Immature natural killer cell (primary cell): ENCODE measurements at regions not wholly inside any gene's neighbourhood (a gene's known extent, or its start where the extent isn't known, plus 50 kb on each side); places are given as distances from the start of the nearest gene placed in this dataset.
"Not testable (repeated sequence)": the region's sequence is repeated elsewhere in the genome, so short reads cannot be mapped to it uniquely, and the experiment has no call there.

Experiments used
- DNase-seq, 3 donors: peaks; one replicate each; pipeline ENCODE4 v3.0.0; 2022; ENCODE audit warnings: mixed read lengths in 1 of 3
- H3K27ac Mint-ChIP-seq, 6 donors: one replicate each; pipeline ENCODE4 v1.8.0; 2020; ENCODE audit warnings: mixed read lengths in 6 of 6, mild to moderate bottlenecking in 5 of 6, inconsistent platforms in 4 of 6, moderate library complexity in 3 of 6
- H3K27me3 Mint-ChIP-seq, 3 donors: one replicate each; pipeline ENCODE4 v1.8.0; 2020 to 2021; ENCODE audit warnings: low read depth in 3 of 3, mild to moderate bottlenecking in 3 of 3, mixed read lengths in 3 of 3, moderate library complexity in 3 of 3, inconsistent platforms in 1 of 3
- H3K36me3 Mint-ChIP-seq, 3 donors: one replicate each; pipeline ENCODE4 v1.8.0; 2020; ENCODE audit warnings: mixed read lengths in 3 of 3, inconsistent platforms in 2 of 3, mild to moderate bottlenecking in 2 of 3
- H3K4me1 Mint-ChIP-seq, 2 donors: one replicate each; pipeline ENCODE4 v1.8.0; 2020; ENCODE audit warnings: inconsistent platforms in 2 of 2, mild to moderate bottlenecking in 2 of 2, mixed read lengths in 2 of 2, moderate library complexity in 1 of 2
- H3K4me3 Mint-ChIP-seq, 5 donors: one replicate each; pipeline ENCODE4 v1.8.0; 2020; ENCODE audit warnings: mild to moderate bottlenecking in 5 of 5, mixed read lengths in 5 of 5, inconsistent platforms in 3 of 5, moderate library complexity in 3 of 5
- H3K9me3 Mint-ChIP-seq, 6 donors: one replicate each; pipeline ENCODE4 v1.8.0; 2020; ENCODE audit warnings: mild to moderate bottlenecking in 6 of 6, mixed read lengths in 6 of 6, inconsistent platforms in 4 of 6, moderate library complexity in 3 of 6

GRCh38 chr3:177622982-177623617 lies 425.8 kb upstream of the TBL1XR1 start:
- DNase-seq: no peak
- Mint-ChIP-seq H3K4me1 (peaks cover 20 to 26% of the 10 kb centered on the region in 2 donors), H3K27ac (peak overlapping the region in 1 of 6 donors; percentile 31), H3K36me3 (peaks cover 0 to 6% (median 0%) of the 10 kb centered on the region in 3 donors), H3K9me3 (no peaks in the 10 kb centered on the region), H3K4me3 (no peak overlapping the region), H3K27me3 (peaks cover 0 to 5% (median 5%) of the 10 kb centered on the region in 3 donors)

GRCh38 chr3:177624528-177625495 lies 427.5 kb upstream of the TBL1XR1 start:
- no peak for DNase-seq
- peak overlapping the region in 1 of 5 donors; percentile 29 for H3K4me3 Mint-ChIP-seq
- H3K9me3 Mint-ChIP-seq: peaks cover 0 to 1% (median 0%) of the 10 kb centered on the region in 6 donors
- peaks cover 20 to 30% of the 10 kb centered on the region in 2 donors for H3K4me1 Mint-ChIP-seq
- H3K27ac Mint-ChIP-seq: peak overlapping the region in 1 of 6 donors; percentile 63
- H3K36me3 Mint-ChIP-seq: peaks cover 0 to 10% (median 0%) of the 10 kb centered on the region in 3 donors
- H3K27me3 Mint-ChIP-seq: no peaks in the 10 kb centered on the region

- Mint-ChIP-seq H3K4me1 (peaks cover 20 to 30% of the 10 kb centered on the region in 2 donors), H3K27me3 (no peaks in the 10 kb centered on the region), H3K4me3 (no peak overlapping the region), H3K9me3 (peaks cover 0 to 1% (median 0%) of the 10 kb centered on the region in 6 donors), H3K36me3 (peaks cover 0 to 7% (median 0%) of the 10 kb centered on the region in 3 donors), H3K27ac (peak overlapping the region in 1 of 6 donors; percentile 2)
- DNase-seq: no peak
Observed at GRCh38 chr3:177626045-177626444, 428.8 kb upstream of the TBL1XR1 start.

- H3K9me3 Mint-ChIP-seq, DNase-seq, H3K36me3 Mint-ChIP-seq, H3K4me3 Mint-ChIP-seq, H3K27me3 Mint-ChIP-seq, H3K27ac Mint-ChIP-seq: not testable (repeated sequence)
- H3K4me1 Mint-ChIP-seq: peaks cover 18 to 25% of the 10 kb centered on the region in 2 donors
Observed at GRCh38 chr3:177628095-177628719, 430.9 kb upstream of the TBL1XR1 start.

GRCh38 chr3:177629276-177629675 lies 432.0 kb upstream of the TBL1XR1 start:
- Mint-ChIP-seq H3K4me3 (no peak overlapping the region), H3K36me3 (peaks cover 0 to 6% (median 0%) of the 10 kb centered on the region in 3 donors), H3K27ac (no peak overlapping the region), H3K27me3 (no peaks in the 10 kb centered on the region), H3K9me3 (peaks cover 0 to 1% (median 0%) of the 10 kb centered on the region in 6 donors), H3K4me1 (peaks cover 11 to 18% of the 10 kb centered on the region in 2 donors)
- no peak for DNase-seq

GRCh38 chr3:177633671-177634207 lies 436.5 kb upstream of the TBL1XR1 start:
- Mint-ChIP-seq H3K9me3 (peaks cover 0 to 1% (median 0%) of the 10 kb centered on the region in 6 donors), H3K36me3 (no peaks in the 10 kb centered on the region)

GRCh38 chr3:177635601-177636106 lies 438.4 kb upstream of the TBL1XR1 start:
- H3K27me3 Mint-ChIP-seq, H3K4me3 Mint-ChIP-seq, DNase-seq, H3K9me3 Mint-ChIP-seq, H3K27ac Mint-ChIP-seq, H3K36me3 Mint-ChIP-seq: not testable (repeated sequence)
- H3K4me1 Mint-ChIP-seq: peaks cover 13 to 14% of the 10 kb centered on the region in 2 donors

More at GRCh38 chr3:177633671-177634207, 436.5 kb upstream of the TBL1XR1 start:
- no peak overlapping the region for H3K27ac Mint-ChIP-seq
- H3K4me3 Mint-ChIP-seq: no peak overlapping the region
- peaks cover 0 to 2% (median 0%) of the 10 kb centered on the region in 3 donors for H3K27me3 Mint-ChIP-seq
- H3K4me1 Mint-ChIP-seq: no peaks in the 10 kb centered on the region
- no peak for DNase-seq

GRCh38 chr3:177640319-177640965 lies 443.2 kb upstream of the TBL1XR1 start:
- H3K27me3 Mint-ChIP-seq: peaks cover 0 to 2% (median 2%) of the 10 kb centered on the region in 3 donors
- peak overlapping the region in 5 of 6 donors; percentile 23 to 72 (median 53) for H3K27ac Mint-ChIP-seq
- H3K4me1 Mint-ChIP-seq: peaks cover 58% of the 10 kb centered on the region in 2 donors
- DNase-seq: no peak
- peak overlapping the region in 2 of 5 donors; percentile 12 to 39 for H3K4me3 Mint-ChIP-seq
- H3K36me3 Mint-ChIP-seq: peaks cover 0 to 4% (median 4%) of the 10 kb centered on the region in 3 donors
- no peaks in the 10 kb centered on the region for H3K9me3 Mint-ChIP-seq

GRCh38 chr3:177641206-177641605 lies 443.9 kb upstream of the TBL1XR1 start:
- H3K36me3 Mint-ChIP-seq: peaks cover 0 to 4% (median 4%) of the 10 kb centered on the region in 3 donors
- H3K9me3 Mint-ChIP-seq: no peaks in the 10 kb centered on the region
- peak overlapping the region; percentile 66 to 92 (median 86) for H3K27ac Mint-ChIP-seq
- DNase-seq: no peak
- peak overlapping the region in 3 of 5 donors; percentile 21 to 64 (median 27) for H3K4me3 Mint-ChIP-seq
- H3K4me1 Mint-ChIP-seq: peaks cover 64 to 65% of the 10 kb centered on the region in 2 donors
- peaks cover 0 to 2% (median 2%) of the 10 kb centered on the region in 3 donors for H3K27me3 Mint-ChIP-seq

- no peak for DNase-seq
- peaks cover 74 to 75% of the 10 kb centered on the region in 2 donors for H3K4me1 Mint-ChIP-seq
Observed at GRCh38 chr3:177642042-177642803, 444.9 kb upstream of the TBL1XR1 start.

GRCh38 chr3:177642804-177643125 lies 445.5 kb upstream of the TBL1XR1 start:
- peak overlapping the region; percentile 69 to 92 (median 86) for H3K27ac Mint-ChIP-seq
- H3K9me3 Mint-ChIP-seq: no peaks in the 10 kb centered on the region
- H3K4me1 Mint-ChIP-seq: peaks cover 79 to 80% of the 10 kb centered on the region in 2 donors
- H3K4me3 Mint-ChIP-seq: peak overlapping the region; percentile 64 to 76 (median 71)
- peaks cover 0 to 2% (median 0%) of the 10 kb centered on the region in 3 donors for H3K27me3 Mint-ChIP-seq
- DNase-seq: peak; percentile 37 to 53 (median 50)
- peaks cover 0 to 4% (median 4%) of the 10 kb centered on the region in 3 donors for H3K36me3 Mint-ChIP-seq

More at GRCh38 chr3:177642042-177642803, 444.9 kb upstream of the TBL1XR1 start:
- Mint-ChIP-seq H3K27me3 (peaks cover 0 to 2% (median 2%) of the 10 kb centered on the region in 3 donors), H3K36me3 (peaks cover 0 to 4% (median 4%) of the 10 kb centered on the region in 3 donors), H3K27ac (peak overlapping the region; percentile 69 to 92 (median 86)), H3K4me3 (peak overlapping the region; percentile 64 to 76 (median 71)), H3K9me3 (no peaks in the 10 kb centered on the region)

GRCh38 chr3:177646749-177647148 lies 449.5 kb upstream of the TBL1XR1 start:
- peak overlapping the region; percentile 65 to 92 (median 78) for H3K27ac Mint-ChIP-seq
- H3K4me1 Mint-ChIP-seq: peaks cover 73% of the 10 kb centered on the region in 2 donors
- H3K4me3 Mint-ChIP-seq: peak overlapping the region; percentile 46 to 79 (median 75)
- H3K27me3 Mint-ChIP-seq: peaks cover 0 to 4% (median 0%) of the 10 kb centered on the region in 3 donors
- DNase-seq: peak; percentile 37 to 44 (median 40)
- H3K9me3 Mint-ChIP-seq: no peaks in the 10 kb centered on the region
- H3K36me3 Mint-ChIP-seq: no peaks in the 10 kb centered on the region
